K562 (cell line): ENCODE measurements at regions not wholly inside any gene's neighbourhood (a gene's known extent, or its start where the extent isn't known, plus 50 kb on each side); places are given as distances from the start of the nearest gene placed in this dataset.

Source experiments
- ATF1 ChIP-seq, 2 experiments: fragments of 450-650 bp in 1 of 2; IDR thresholded peaks; 2 replicates each; pipeline ENCODE4 v1.6.1; 2016; ENCODE audit warnings: missing compliant biosample characterization in 1 of 2, missing genetic modification characterization in 1 of 2
- E2F8 ChIP-seq: fragments of 450-650 bp; IDR thresholded peaks from 2 replicates; pipeline ENCODE4 v1.7.1; 2018; ENCODE audit warnings: mild to moderate bottlenecking, low read depth; ENCODE audit not compliant: partially characterized antibody
- ELF2 ChIP-seq: fragments of 250-450 bp; sonication (Bioruptor Pico); IDR thresholded peaks from 2 replicates; pipeline ENCODE4 v1.5.0; 2021; ENCODE audit warnings: mild to moderate bottlenecking
- EP400 ChIP-seq: fragments of 450-650 bp; IDR thresholded peaks from 2 replicates; pipeline ENCODE4 v1.6.1; 2017; ENCODE audit warnings: antibody characterized with exemption, mild to moderate bottlenecking, moderate library complexity
- ETV1 ChIP-seq: fragments of 450-650 bp; conservative IDR thresholded peaks from 2 replicates; pipeline ENCODE4 v1.6.1; 2016; ENCODE audit warnings: missing genetic modification characterization, control low read depth, low read depth, missing compliant biosample characterization
- HMBOX1 ChIP-seq: sonication (generic); IDR thresholded peaks from 2 replicates; pipeline ENCODE4 v1.6.1; 2016
- HMG20B ChIP-seq: fragments of 250-450 bp; sonication (Bioruptor Pico); IDR thresholded peaks from 2 replicates; pipeline ENCODE4 v1.5.0; 2021; ENCODE audit warnings: mild to moderate bottlenecking
- MCM2 ChIP-seq: fragments of 450-650 bp; IDR thresholded peaks from 2 replicates; pipeline ENCODE4 v1.6.1; 2017; ENCODE audit warnings: low read depth, mild to moderate bottlenecking
- PATZ1 ChIP-seq: fragments of 250-450 bp; sonication (Bioruptor Pico); IDR thresholded peaks from 2 replicates; pipeline ENCODE4 v1.5.0; 2020; ENCODE audit warnings: mild to moderate bottlenecking, borderline replicate concordance
- PTBP1 ChIP-seq: fragments of 200-400 bp; formaldehyde crosslinking; IDR thresholded peaks from 2 replicates; pipeline ENCODE4 v1.6.1; 2017; ENCODE audit warnings: low read depth, low read length
- SAP30 ChIP-seq: fragments of 200-600 bp; sonication (generic); IDR thresholded peaks from 2 replicates; pipeline ENCODE4 v1.6.1; 2012; ENCODE audit warnings: borderline replicate concordance, low read depth, mild to moderate bottlenecking, moderate library complexity, low read length, control low read depth, inconsistent platforms; ENCODE audit not compliant: insufficient read depth, poor library complexity, severe bottlenecking
- SMAD4 ChIP-seq: fragments of 250-450 bp; sonication (Bioruptor Pico); conservative IDR thresholded peaks from 2 replicates; pipeline ENCODE4 v1.8.0; 2021; ENCODE audit warnings: inconsistent platforms, mild to moderate bottlenecking, moderate library complexity
- ZBTB1 ChIP-seq: sonication (generic); formaldehyde crosslinking; IDR thresholded peaks from 2 replicates; pipeline ENCODE4 v1.8.1; 2023; ENCODE audit warnings: missing genetic modification reagents, low read depth, mild to moderate bottlenecking, borderline replicate concordance
- ZBTB34 ChIP-seq: fragments of 250-450 bp; sonication (Bioruptor Pico); IDR thresholded peaks from 2 replicates; pipeline ENCODE4 v1.8.0; 2021; ENCODE audit warnings: mild to moderate bottlenecking, moderate library complexity
- ZBTB9 ChIP-seq: fragments of 450-650 bp; formaldehyde crosslinking; IDR thresholded peaks from 2 replicates; pipeline ENCODE4 v1.4.0; 2020; ENCODE audit warnings: mild to moderate bottlenecking, moderate library complexity
- ZNF436 ChIP-seq: fragments of 250-450, 450-650 bp; sonication (Bioruptor Pico); formaldehyde crosslinking; IDR thresholded peaks from 2 replicates; pipeline ENCODE4 v1.7.0; 2020; ENCODE audit warnings: mild to moderate bottlenecking
- ZNF444 ChIP-seq: fragments of 250-450 bp; sonication (Bioruptor Pico); IDR thresholded peaks from 2 replicates; pipeline ENCODE4 v1.4.0; 2020; ENCODE audit warnings: mild to moderate bottlenecking, moderate library complexity
- ZNF583 ChIP-seq: fragments of 250-450 bp; sonication (Bioruptor Pico); IDR thresholded peaks from 2 replicates; pipeline ENCODE4 v1.4.0; 2020
- ZNF780A ChIP-seq: fragments of 250-450 bp; sonication (Bioruptor Pico); IDR thresholded peaks from 2 replicates; pipeline ENCODE4 v1.5.0; 2021; ENCODE audit warnings: mild to moderate bottlenecking

- no peak for TF ChIP-seq PATZ1 (CRISPR knock-in tag)
- TF ChIP-seq ZBTB1 = no peak
- no peak for TF ChIP-seq ATF1 (CRISPR knock-in tag; IDR thresholded peaks at IDR 0.05)
- TF ChIP-seq ATF1 (tag; IDR thresholded peaks at IDR 0.05) = peak; percentile 93
- peak; percentile 89; the same call in 1 of the 2 replicates for TF ChIP-seq PTBP1
- no peak for TF ChIP-seq ZNF436 (CRISPR knock-in tag)
- TF ChIP-seq SAP30 = no peak
- TF ChIP-seq MCM2 = no peak
- TF ChIP-seq SMAD4 (CRISPR knock-in tag) = peak; percentile 68
- TF ChIP-seq ZNF780A (CRISPR knock-in tag) = no peak
- TF ChIP-seq HMBOX1 = peak; percentile 78
- TF ChIP-seq ELF2 = no peak
- no peak for TF ChIP-seq ZNF444 (CRISPR knock-in tag)
- TF ChIP-seq ETV1 (tag) = peak; percentile 46; the same call in 1 of the 2 replicates
- no peak for TF ChIP-seq ZBTB34 (CRISPR knock-in tag)
- TF ChIP-seq ZNF583 (CRISPR knock-in tag) = 0 out of 2 replicates have a peak, but pooled peaks have one; percentile 58
- no peak for TF ChIP-seq E2F8
- peak; percentile 81; the same call in 1 of the 2 replicates for TF ChIP-seq ZBTB9
- no peak for TF ChIP-seq HMG20B (CRISPR knock-in tag)
- TF ChIP-seq EP400 = peak; percentile 46
Measured at GRCh38 chr12:116358893-116359761, 81.6 kb upstream of the MED13L start (continued).
